K562 (cell line): ENCODE measurements at regions not wholly inside any gene's neighbourhood (a gene's known extent, or its start where the extent isn't known, plus 50 kb on each side); places are given as distances from the start of the nearest gene placed in this dataset.

Source experiments
- ATAC-seq: fragments of 200-7000 bp; cut with Tn5 transposase; 3 replicates; pipeline ENCODE4 v1.9.1; 2020; ENCODE audit warnings: moderate library complexity
- BruUV-seq: library from RNA; stranded (reverse); fragments of 400-500 nt; replicated peaks from 2 replicates; lab custom pipeline; 2021; lab: Mats Ljungman, UMichigan
- CTCF ChIA-PET: fragments of 300-600 bp; formaldehyde crosslinking; extraction: SDS; loops from one replicate; lab custom pipeline; 2021; ENCODE audit warnings: low intra/inter-chr PET ratio; lab: Yijun Ruan, JAX
- POLR2A ChIA-PET: fragments of 300-600, 350-650 bp; sonication (Branson Sonifier 250); formaldehyde crosslinking; extraction: SDS; loops from one replicate; lab custom pipeline; 2021; ENCODE audit warnings: antibody characterized with exemption, inconsistent platforms; lab: Yijun Ruan, JAX
- DNase-seq, 4 experiments: peaks; one replicate each; pipeline versions ENCODE4 v3.0.0 to v3.0.0-alpha.2; 2011 to 2018; ENCODE audit warnings: low spot score in 3 of 4, mixed read lengths in 3 of 4; ENCODE audit errors: extremely low read depth in 1 of 4
- FAIRE-seq: peaks from 2 replicates; lab custom pipeline; 2011; peaks lifted over from hg19 to GRCh38; lab: Jason Lieb, UNC
- H2AFZ ChIP-seq: 2 replicates; pipeline ENCODE4 v1.6.0; 2011; ENCODE audit warnings: low read depth, low read length, control low read depth, inconsistent platforms
- H3K27ac ChIP-seq: fragments of 200-600 bp; 3 replicates; pipeline ENCODE4 v1.8.0; 2011; ENCODE audit warnings: low read depth, mild to moderate bottlenecking, control low read depth, inconsistent platforms, low read length, moderate library complexity, mixed read lengths; ENCODE audit errors: extremely low read depth
- H3K27me3 ChIP-seq, 2 experiments: fragments of 300-600 bp in 1 of 2; 2 replicates in 1 of 2; 3 replicates in 1 of 2; pipeline versions ENCODE4 v1.6.0 to v1.8.0; 2011; ENCODE audit warnings: inconsistent platforms in 2 of 2, low read length in 2 of 2, mild to moderate bottlenecking in 1 of 2, mixed read lengths in 1 of 2, moderate library complexity in 1 of 2; ENCODE audit not compliant: control insufficient read depth in 2 of 2, insufficient read depth in 2 of 2
- H3K36me3 ChIP-seq: fragments of 300-600 bp; 3 replicates; pipeline ENCODE4 v1.8.0; 2011; ENCODE audit warnings: mild to moderate bottlenecking, low read length, inconsistent platforms; ENCODE audit not compliant: control insufficient read depth, insufficient read depth
- H3K4me1 ChIP-seq, 2 experiments: fragments of 200-600 bp in 1 of 2; replicated peaks in 1 of 2; 2 replicates in 1 of 2; 3 replicates in 1 of 2; pipeline versions ENCODE4 v1.5.1 to v1.8.0; 2011; ENCODE audit warnings: inconsistent platforms in 2 of 2, low read length in 2 of 2, mild to moderate bottlenecking in 1 of 2, mixed read lengths in 1 of 2, moderate library complexity in 1 of 2; ENCODE audit not compliant: control insufficient read depth in 2 of 2, insufficient read depth in 2 of 2
- H3K4me2 ChIP-seq: 2 replicates; pipeline ENCODE4 v1.6.1; 2011; ENCODE audit warnings: low read length, control low read depth, inconsistent platforms, mixed read lengths; ENCODE audit not compliant: insufficient read depth
- H3K4me3 ChIP-seq: fragments of 200-600 bp; sonication (generic), shearing (Covaris generic); 2 replicates; pipeline ENCODE4 v1.5.1; 2016; ENCODE audit warnings: control low read depth, inconsistent platforms
- H3K79me2 ChIP-seq: fragments of 200-600 bp; 3 replicates; pipeline ENCODE4 v1.8.0; 2011; ENCODE audit warnings: low read length, inconsistent platforms; ENCODE audit not compliant: control insufficient read depth, insufficient read depth
- H3K9ac ChIP-seq, 2 experiments: 2 replicates each; pipeline versions ENCODE4 v1.6.0 to v1.6.1; 2011; ENCODE audit warnings: low read depth in 2 of 2, low read length in 2 of 2, control low read depth in 1 of 2, inconsistent platforms in 1 of 2, mild to moderate bottlenecking in 1 of 2, mixed read lengths in 1 of 2; ENCODE audit not compliant: insufficient read depth in 1 of 2
- H3K9me1 ChIP-seq: one replicate; pipeline ENCODE4 v1.6.0; 2011; ENCODE audit warnings: inconsistent platforms, mild to moderate bottlenecking, low read length, moderate library complexity; ENCODE audit not compliant: control insufficient read depth, insufficient read depth
- H3K9me3 ChIP-seq: replicated peaks from 2 replicates; pipeline ENCODE4 v1.5.1; 2011; ENCODE audit warnings: low read depth, low read length, inconsistent platforms; ENCODE audit not compliant: control insufficient read depth, insufficient read depth
- H4K20me1 ChIP-seq: replicated peaks from 2 replicates; pipeline ENCODE4 v1.6.1; 2011; ENCODE audit warnings: low read length, inconsistent platforms, mixed read lengths; ENCODE audit not compliant: control insufficient read depth, insufficient read depth
- ARNT ChIP-seq, 2 experiments: fragments of 450-650 bp; IDR thresholded peaks; 2 replicates each; pipeline ENCODE4 v1.6.1; 2016; ENCODE audit warnings: mild to moderate bottlenecking in 1 of 2
- BCL6 ChIP-seq: fragments of 250-450 bp; sonication (Bioruptor Pico); IDR thresholded peaks from 2 replicates; pipeline ENCODE4 v1.4.0; 2020
- CBX1 ChIP-seq: sonication (generic); IDR thresholded peaks from 2 replicates; pipeline ENCODE4 v1.6.1; 2016; ENCODE audit warnings: antibody characterized with exemption, low read depth, mild to moderate bottlenecking
- GABPB2 ChIP-seq: fragments of 250-450 bp; sonication (Bioruptor Pico); conservative IDR thresholded peaks from 2 replicates; pipeline ENCODE4 v1.5.1; 2021; ENCODE audit warnings: mild to moderate bottlenecking
- HDAC6 ChIP-seq: IDR thresholded peaks from 2 replicates; pipeline ENCODE4 v1.6.1; 2012; ENCODE audit warnings: low read depth, mild to moderate bottlenecking, control low read depth, inconsistent platforms, low read length, moderate library complexity
- HMG20A ChIP-seq: fragments of 450-650 bp; formaldehyde crosslinking; conservative IDR thresholded peaks from 2 replicates; pipeline ENCODE4 v1.4.0; 2020; ENCODE audit warnings: mild to moderate bottlenecking, mixed read lengths
- RFX1 ChIP-seq: fragments of 450-650 bp; IDR thresholded peaks from 2 replicates; pipeline ENCODE4 v1.6.1; 2016; ENCODE audit warnings: mild to moderate bottlenecking, moderate library complexity
- SNAPC5 ChIP-seq: fragments of 250-450 bp; sonication (Bioruptor Pico); IDR thresholded peaks from 2 replicates; pipeline ENCODE4 v1.8.0; 2021; ENCODE audit warnings: moderate library complexity, mild to moderate bottlenecking, inconsistent platforms
- SP1 ChIP-seq: sonication (generic); formaldehyde crosslinking; IDR thresholded peaks from 2 replicates; pipeline ENCODE4 v1.8.1; 2022; ENCODE audit warnings: mild to moderate bottlenecking, missing genetic modification reagents
- ZBTB33 ChIP-seq: sonication (generic); formaldehyde crosslinking; IDR thresholded peaks from 2 replicates; pipeline ENCODE4 v1.8.1; 2023; ENCODE audit warnings: mild to moderate bottlenecking, missing genetic modification reagents
- ZBTB5 ChIP-seq: fragments of 450-650 bp; IDR thresholded peaks from 2 replicates; pipeline ENCODE4 v1.6.1; 2017; ENCODE audit warnings: antibody characterized with exemption
- ZMIZ1 ChIP-seq, 2 experiments: fragments of 150-350 bp in 1 of 2; IDR thresholded peaks; 2 replicates each; pipeline ENCODE4 v1.6.1; 2012 to 2016; ENCODE audit warnings: low read depth in 2 of 2, low read length in 2 of 2, mild to moderate bottlenecking in 1 of 2, moderate library complexity in 1 of 2
- ZZZ3 ChIP-seq: fragments of 450-650 bp; IDR thresholded peaks from 2 replicates; pipeline ENCODE4 v1.6.1; 2016; ENCODE audit warnings: antibody characterized with exemption, mild to moderate bottlenecking, moderate library complexity
- WGBS: fragments of 100-300 bp; shearing (Covaris generic); methylation state at CpG from one replicate; pipeline ENCODE4 v1.1.6; 2016; ENCODE audit warnings: low coverage, mixed read lengths; ENCODE audit not compliant: insufficient coverage; ENCODE audit errors: missing lambda C conversion rate; 5-methylcytosine and 5-hydroxymethylcytosine counted together
- in situ Hi-C: fragments of 300-500 bp; cut with MboI; formaldehyde crosslinking; loops from 4 replicates; pipeline ENCODE4 v1.15.0; 2018; ENCODE audit warnings: inconsistent platforms, mixed read lengths
- intact Hi-C: fragments of 100-400 bp; cut with micrococcal nuclease; formaldehyde crosslinking; loops from 2 replicates; pipeline ENCODE4 v1.14.2; 2022

GRCh38 chr5:51188001-51188591 lies 195.2 kb upstream of the ISL1 start:
- Histone ChIP-seq H3K4me3 (no peak overlapping the region), H3K27me3 (no peaks in the 10 kb centered on the region), H3K9ac (no peak overlapping the region), H3K9me1 (no peaks in the 10 kb centered on the region), H3K27ac (no peak overlapping the region), H2AFZ (no peak overlapping the region), H3K79me2 (no peaks in the 10 kb centered on the region), H4K20me1 (no peaks in the 10 kb centered on the region), H3K4me1 (no peaks in the 10 kb centered on the region), H3K4me2 (no peak overlapping the region)
- 4% methylated on average over 6 of the region's 6 CpGs for WGBS
- CTCF ChIA-PET, result no interaction called here
- in situ Hi-C loops, result no loop called here
- BruUV-seq, result no TSS peak
- ATAC-seq, result no peak
- no peak for DNase-seq
- intact Hi-C loops, result no loop called here
- TF ChIP-seq RFX1, result no peak
- no peak for TF ChIP-seq HMG20A (CRISPR knock-in tag)
- TF ChIP-seq SP1, result no peak
- no peak for TF ChIP-seq CBX1
- no peak for TF ChIP-seq ZBTB5
- no peak for TF ChIP-seq BCL6 (CRISPR knock-in tag)
- no peak for TF ChIP-seq ARNT (IDR thresholded peaks at IDR 0.05)
- TF ChIP-seq ZZZ3, result no peak
- TF ChIP-seq ZBTB33 (CRISPR knock-in tag), result no peak
- TF ChIP-seq HDAC6, result no peak
- TF ChIP-seq SNAPC5 (CRISPR knock-in tag), result no peak
- TF ChIP-seq GABPB2, result no peak
- TF ChIP-seq ZMIZ1 (IDR thresholded peaks at IDR 0.05; ENCODE audit: low read depth in 2 of 2, low read length in 2 of 2), result no peak
- TF ChIP-seq, all 486 proteins: peak for 0
- Histone ChIP-seq H3K9me3 (no peaks in the 10 kb centered on the region; the same call in 1 of the 2 replicates), H3K36me3 (no peaks in the 10 kb centered on the region)
- POLR2A ChIA-PET, result no interaction called here
- no peak for FAIRE-seq
